GM23248 (cell line): ENCODE measurements at regions not wholly inside any gene's neighbourhood (a gene's known extent, or its start where the extent isn't known, plus 50 kb on each side); places are given as distances from the start of the nearest gene placed in this dataset.

Experiments used
- DNase-seq: peaks from one replicate; pipeline ENCODE4 v3.0.0-alpha.2; 2015
- H2AFZ ChIP-seq: fragments of 200-600 bp; sonication (generic); 2 replicates; pipeline ENCODE4 v1.6.1; 2016; ENCODE audit warnings: antibody characterized with exemption
- H3F3A ChIP-seq: fragments of 200-600 bp; sonication (generic); 2 replicates; pipeline ENCODE4 v1.6.1; 2016; ENCODE audit warnings: mild to moderate bottlenecking, antibody characterized with exemption, mixed run types; ENCODE audit not compliant: insufficient read depth
- H3K27ac ChIP-seq: fragments of 200-600 bp; sonication (generic); 2 replicates; pipeline ENCODE4 v1.5.1; 2016; ENCODE audit warnings: mild to moderate bottlenecking
- H3K27me3 ChIP-seq: fragments of 200-600 bp; sonication (generic); replicated peaks from 2 replicates; pipeline ENCODE4 v1.6.1; 2016; ENCODE audit warnings: mild to moderate bottlenecking; ENCODE audit not compliant: insufficient read depth
- H3K36me3 ChIP-seq: fragments of 200-600 bp; sonication (generic); 2 replicates; pipeline ENCODE4 v1.6.1; 2016; ENCODE audit warnings: low read depth, mild to moderate bottlenecking
- H3K4me1 ChIP-seq: fragments of 200-600 bp; sonication (generic); 2 replicates; pipeline ENCODE4 v1.6.1; 2016; ENCODE audit warnings: mild to moderate bottlenecking; ENCODE audit not compliant: insufficient read depth
- H3K4me2 ChIP-seq: fragments of 200-600 bp; sonication (generic); one replicate; pipeline ENCODE4 v1.6.1; 2016; ENCODE audit warnings: mild to moderate bottlenecking; ENCODE audit not compliant: unreplicated experiment
- H3K4me3 ChIP-seq: fragments of 200-600 bp; sonication (generic); 2 replicates; pipeline ENCODE4 v1.5.1; 2016; ENCODE audit warnings: mild to moderate bottlenecking
- H3K79me2 ChIP-seq: fragments of 200-600 bp; sonication (generic); 2 replicates; pipeline ENCODE4 v1.6.1; 2016; ENCODE audit warnings: mild to moderate bottlenecking; ENCODE audit not compliant: insufficient read depth
- H3K9ac ChIP-seq: fragments of 200-600 bp; sonication (generic); 2 replicates; pipeline ENCODE4 v1.6.1; 2016; ENCODE audit warnings: mild to moderate bottlenecking
- H3K9me2 ChIP-seq: fragments of 200-600 bp; sonication (generic); 2 replicates; pipeline ENCODE4 v1.6.1; 2016; ENCODE audit warnings: mixed run types, mild to moderate bottlenecking, moderate library complexity; ENCODE audit not compliant: insufficient read depth
- H3K9me3 ChIP-seq: fragments of 200-600 bp; sonication (generic); one replicate; pipeline ENCODE4 v1.6.1; 2017; ENCODE audit warnings: low read depth
- H4K20me1 ChIP-seq: fragments of 200-600 bp; sonication (generic); 2 replicates; pipeline ENCODE4 v1.6.0; 2016; ENCODE audit not compliant: insufficient read depth
- EZH2 ChIP-seq: fragments of 200-600 bp; sonication (generic); IDR thresholded peaks from 2 replicates; pipeline ENCODE4 v1.6.1; 2018; ENCODE audit warnings: antibody characterized with exemption, mild to moderate bottlenecking; ENCODE audit not compliant: insufficient read depth, poor library complexity, severe bottlenecking
- EZH2phosphoT487 ChIP-seq: fragments of 200-600 bp; sonication (generic); IDR thresholded peaks from 2 replicates; pipeline ENCODE4 v1.6.1; 2018; ENCODE audit warnings: antibody characterized with exemption, moderate library complexity, mild to moderate bottlenecking, low read depth; ENCODE audit not compliant: insufficient read depth
- WGBS, 2 experiments: methylation state at CpG; one replicate each; pipeline ENCODE4 v1.1.6; 2015 to 2017; ENCODE audit warnings: low lambda C conversion rate in 2 of 2, low coverage in 1 of 2; ENCODE audit errors: missing lambda C conversion rate in 2 of 2; 5-methylcytosine and 5-hydroxymethylcytosine counted together
- in situ Hi-C: fragments of 300-500 bp; cut with MboI; formaldehyde crosslinking; loops from 2 replicates; pipeline ENCODE4 v1.15.0; 2020

- no peak for TF ChIP-seq EZH2phosphoT487
- no peak for TF ChIP-seq EZH2
- no peaks in the 10 kb centered on the region for H3K79me2 ChIP-seq
- no peaks in the 10 kb centered on the region for H4K20me1 ChIP-seq
- H3K4me1 ChIP-seq: no peaks in the 10 kb centered on the region
- no peak overlapping the region for H3K4me2 ChIP-seq
- H3K4me3 ChIP-seq: no peak overlapping the region
- no peak overlapping the region for H3K9ac ChIP-seq
- H3K27ac ChIP-seq: no peak overlapping the region
- no peak for DNase-seq
- H3K36me3 ChIP-seq: no peaks in the 10 kb centered on the region
- H3F3A ChIP-seq: no peaks in the 10 kb centered on the region
- no peaks in the 10 kb centered on the region for H3K27me3 ChIP-seq
- H3K9me2 ChIP-seq: no peaks in the 10 kb centered on the region
- WGBS, 2 experiments: 0 to 2% methylated on average over 1 of the region's 1 CpG
- no peaks in the 10 kb centered on the region for H3K9me3 ChIP-seq
- no peak overlapping the region for H2AFZ ChIP-seq
- in situ Hi-C loops: no loop called here
These were observed 1100.9 kb upstream of the CDH6 start for GRCh38 chr5:30092548-30092947.

GRCh38 chr5:30069441-30070263 is 1123.8 kb upstream of the CDH6 start:
- Histone ChIP-seq H2AFZ (no peak overlapping the region), H3K36me3 (no peaks in the 10 kb centered on the region), H3F3A (no peaks in the 10 kb centered on the region), H3K4me3 (no peak overlapping the region), H3K4me2 (no peak overlapping the region), H3K4me1 (no peaks in the 10 kb centered on the region), H3K27ac (no peak overlapping the region), H3K9ac (no peak overlapping the region), H3K79me2 (no peaks in the 10 kb centered on the region), H3K9me2 (no peaks in the 10 kb centered on the region), H3K27me3 (no peaks in the 10 kb centered on the region), H3K9me3 (no peaks in the 10 kb centered on the region), H4K20me1 (no peaks in the 10 kb centered on the region)
- DNase-seq: no peak
- TF ChIP-seq EZH2phosphoT487 (no peak), EZH2 (no peak)
- in situ Hi-C loops: no loop called here
- WGBS, 2 experiments: 34 to 37% methylated on average over 17 to 18 of the region's 18 CpGs

- in situ Hi-C loops: no loop called here
- no peak overlapping the region for H3K27ac ChIP-seq
- H3K9me2 ChIP-seq: no peaks in the 10 kb centered on the region
These were observed 1130.0 kb upstream of the CDH6 start for GRCh38 chr5:30063503-30063902.

GRCh38 chr5:30051976-30052375 is 1141.5 kb upstream of the CDH6 start:
- H3K4me1 ChIP-seq: no peaks in the 10 kb centered on the region
- no peaks in the 10 kb centered on the region for H3K27me3 ChIP-seq
- no peak for TF ChIP-seq EZH2
- TF ChIP-seq EZH2phosphoT487: no peak
- H3K9me3 ChIP-seq: no peaks in the 10 kb centered on the region
- no peaks in the 10 kb centered on the region for H3K36me3 ChIP-seq
- in situ Hi-C loops: no loop called here
- H3K9me2 ChIP-seq: no peaks in the 10 kb centered on the region
- DNase-seq: no peak
- H2AFZ ChIP-seq: no peak overlapping the region
- WGBS, 2 experiments: 8 to 10% methylated on average over 2 of the region's 2 CpGs
- no peak overlapping the region for H3K4me2 ChIP-seq
- no peaks in the 10 kb centered on the region for H4K20me1 ChIP-seq
- no peak overlapping the region for H3K4me3 ChIP-seq
- no peaks in the 10 kb centered on the region for H3K79me2 ChIP-seq
- H3K9ac ChIP-seq: no peak overlapping the region
- H3F3A ChIP-seq: no peaks in the 10 kb centered on the region
- no peak overlapping the region for H3K27ac ChIP-seq

More at GRCh38 chr5:30063503-30063902, 1130.0 kb upstream of the CDH6 start:
- Histone ChIP-seq H3K9me3 (no peaks in the 10 kb centered on the region), H3K79me2 (no peaks in the 10 kb centered on the region), H3K9ac (no peak overlapping the region), H3K4me2 (no peak overlapping the region), H2AFZ (no peak overlapping the region), H3K36me3 (no peaks in the 10 kb centered on the region), H3K4me1 (no peaks in the 10 kb centered on the region), H3K4me3 (no peak overlapping the region), H3K27me3 (no peaks in the 10 kb centered on the region), H4K20me1 (no peaks in the 10 kb centered on the region), H3F3A (no peaks in the 10 kb centered on the region)
- TF ChIP-seq EZH2 (no peak), EZH2phosphoT487 (no peak)
- DNase-seq: no peak
